Natural killer cell (primary cell): ENCODE measurements at regions not wholly inside any gene's neighbourhood (a gene's known extent, or its start where the extent isn't known, plus 50 kb on each side); places are given as distances from the start of the nearest gene placed in this dataset.

Experiments used
- ATAC-seq, 3 donors: fragments of 150-1000 bp in 2 of 3; fragments of 200-7000 bp in 1 of 3; cut with Tn5 transposase; 1 replicate in 1 of 3; 2 replicates in 2 of 3; pipeline ENCODE4 v1.10.0; 2021; ENCODE audit warnings: mild to moderate bottlenecking in 2 of 3, moderate library complexity in 2 of 3
- DNase-seq, 2 donors: peaks; one replicate each; pipeline versions ENCODE4 v3.0.0 to v3.0.0-alpha.2; 2013 to 2021; ENCODE audit warnings: mixed read lengths in 1 of 2
- H3K27ac ChIP-seq: one replicate; pipeline ENCODE4 v1.5.1; 2013; ENCODE audit warnings: mild to moderate bottlenecking, low read length
- H3K27me3 ChIP-seq: one replicate; pipeline ENCODE4 v1.6.1; 2013; ENCODE audit warnings: low read length; ENCODE audit not compliant: control insufficient read depth, insufficient read depth
- H3K36me3 ChIP-seq: one replicate; pipeline ENCODE4 v1.6.1; 2013; ENCODE audit warnings: low read length; ENCODE audit not compliant: control insufficient read depth, insufficient read depth
- H3K4me1 ChIP-seq: one replicate; pipeline ENCODE4 v1.6.1; 2013; ENCODE audit warnings: low read length; ENCODE audit not compliant: control insufficient read depth, insufficient read depth
- H3K4me3 ChIP-seq: one replicate; pipeline ENCODE4 v1.5.1; 2013; ENCODE audit warnings: low read length
- H3K9me3 ChIP-seq: one replicate; pipeline ENCODE4 v1.6.1; 2013; ENCODE audit warnings: low read length; ENCODE audit not compliant: control insufficient read depth, insufficient read depth
- H3K27ac Mint-ChIP-seq, 2 donors: one replicate each; pipeline ENCODE4 v1.8.0; 2022; ENCODE audit warnings: mild to moderate bottlenecking in 2 of 2, mixed read lengths in 2 of 2, moderate library complexity in 1 of 2
- H3K27me3 Mint-ChIP-seq, 2 donors: one replicate each; pipeline ENCODE4 v1.8.0; 2022; ENCODE audit warnings: low read depth in 2 of 2, mixed read lengths in 2 of 2
- H3K36me3 Mint-ChIP-seq: one replicate; pipeline ENCODE4 v1.8.0; 2022; ENCODE audit warnings: mixed read lengths
- H3K4me1 Mint-ChIP-seq, 2 donors: one replicate each; pipeline ENCODE4 v1.8.0; 2022; ENCODE audit warnings: mixed read lengths in 2 of 2
- H3K4me3 Mint-ChIP-seq: one replicate; pipeline ENCODE4 v1.8.0; 2022; ENCODE audit warnings: mild to moderate bottlenecking, moderate library complexity, mixed read lengths
- H3K9me3 Mint-ChIP-seq, 2 donors: one replicate each; pipeline ENCODE4 v1.8.0; 2022; ENCODE audit warnings: mixed read lengths in 2 of 2
- CTCF ChIP-seq: fragments of 200-600 bp; IDR thresholded peaks from one replicate; pipeline ENCODE4 v1.8.0; 2022; ENCODE audit warnings: antibody characterized with exemption
- WGBS: methylation state at CpG from one replicate; pipeline ENCODE4 v1.1.7; 2013; ENCODE audit warnings: missing lambda C conversion rate; ENCODE audit not compliant: insufficient coverage; 5-methylcytosine and 5-hydroxymethylcytosine counted together
- intact Hi-C: fragments of 100-400 bp; cut with micrococcal nuclease; formaldehyde crosslinking; loops from one replicate; pipeline ENCODE4 v1.14.2; 2022

- H3K9me3 ChIP-seq: no peaks in the 10 kb centered on the region
- Mint-ChIP-seq H3K27me3 (peaks cover 0 to 9% of the 10 kb centered on the region in 2 donors), H3K9me3 (peaks cover 6 to 9% of the 10 kb centered on the region in 2 donors), H3K4me1 (no peaks in the 10 kb centered on the region), H3K4me3 (no peak overlapping the region), H3K27ac (no peak overlapping the region), H3K36me3 (no peaks in the 10 kb centered on the region)
- no peak overlapping the region for H3K27ac ChIP-seq
- DNase-seq (no peak), ATAC-seq (no peak)
- H3K4me3 ChIP-seq: no peak overlapping the region
- WGBS: 77% methylated on average over 2 of the region's 2 CpGs
- no peak for TF ChIP-seq CTCF
- intact Hi-C loops: no loop called here
- no peaks in the 10 kb centered on the region for H3K27me3 ChIP-seq
- H3K36me3 ChIP-seq: no peaks in the 10 kb centered on the region
- no peaks in the 10 kb centered on the region for H3K4me1 ChIP-seq
These were observed 67.3 kb downstream of the PLCE1 start for GRCh38 chr10:94061026-94061425.

- H3K36me3 ChIP-seq: no peaks in the 10 kb centered on the region
- H3K9me3 ChIP-seq: no peaks in the 10 kb centered on the region
- Mint-ChIP-seq H3K4me1 (no peaks in the 10 kb centered on the region), H3K27me3 (peaks cover 0 to 9% of the 10 kb centered on the region in 2 donors), H3K9me3 (peaks cover 6 to 13% of the 10 kb centered on the region in 2 donors), H3K36me3 (no peaks in the 10 kb centered on the region), H3K4me3 (no peak overlapping the region), H3K27ac (no peak overlapping the region)
- TF ChIP-seq CTCF: no peak
- H3K27ac ChIP-seq: no peak overlapping the region
- WGBS: 84% methylated on average over 2 of the region's 2 CpGs
- intact Hi-C loops: no loop called here
- DNase-seq (no peak), ATAC-seq (no peak)
- H3K27me3 ChIP-seq: no peaks in the 10 kb centered on the region
- H3K4me3 ChIP-seq: no peak overlapping the region
- no peaks in the 10 kb centered on the region for H3K4me1 ChIP-seq
These were observed 68.9 kb downstream of the PLCE1 start for GRCh38 chr10:94062611-94063010.

GRCh38 chr10:94065362-94065761 lies 71.6 kb downstream of the PLCE1 start:
- no peak overlapping the region for H3K27ac ChIP-seq
- TF ChIP-seq CTCF: no peak
- H3K4me3 ChIP-seq: no peak overlapping the region
- no peaks in the 10 kb centered on the region for H3K36me3 Mint-ChIP-seq
- no peak for DNase-seq
- H3K27ac Mint-ChIP-seq: no peak overlapping the region
- no peak overlapping the region for H3K4me3 Mint-ChIP-seq
- no peaks in the 10 kb centered on the region for H3K27me3 ChIP-seq
- intact Hi-C loops: no loop called here
- H3K9me3 Mint-ChIP-seq: peaks cover 6 to 8% of the 10 kb centered on the region in 2 donors
- no peaks in the 10 kb centered on the region for H3K9me3 ChIP-seq
- WGBS: 91% methylated on average over 3 of the region's 3 CpGs
- no peaks in the 10 kb centered on the region for H3K36me3 ChIP-seq
- H3K27me3 Mint-ChIP-seq: peaks cover 0 to 4% of the 10 kb centered on the region in 2 donors
- no peaks in the 10 kb centered on the region for H3K4me1 ChIP-seq
- no peak for ATAC-seq
- no peaks in the 10 kb centered on the region for H3K4me1 Mint-ChIP-seq

GRCh38 chr10:94065787-94066186 lies 72.1 kb downstream of the PLCE1 start:
- Mint-ChIP-seq H3K9me3 (peaks cover 6 to 8% of the 10 kb centered on the region in 2 donors), H3K27ac (no peak overlapping the region), H3K4me1 (no peaks in the 10 kb centered on the region), H3K4me3 (no peak overlapping the region), H3K36me3 (no peaks in the 10 kb centered on the region), H3K27me3 (peaks cover 0 to 4% of the 10 kb centered on the region in 2 donors)
- TF ChIP-seq CTCF: no peak
- H3K27ac ChIP-seq: no peak overlapping the region
- H3K4me1 ChIP-seq: no peaks in the 10 kb centered on the region
- H3K27me3 ChIP-seq: no peaks in the 10 kb centered on the region
- no peaks in the 10 kb centered on the region for H3K9me3 ChIP-seq
- no peak overlapping the region for H3K4me3 ChIP-seq
- ATAC-seq (no peak), DNase-seq (no peak)
- intact Hi-C loops: no loop called here
- no peaks in the 10 kb centered on the region for H3K36me3 ChIP-seq
